ENCODE measurements at regions not wholly inside any gene's neighbourhood (a gene's known extent, or its start where the extent isn't known, plus 50 kb on each side); places are given as distances from the start of the nearest gene placed in this dataset.

DNA sequence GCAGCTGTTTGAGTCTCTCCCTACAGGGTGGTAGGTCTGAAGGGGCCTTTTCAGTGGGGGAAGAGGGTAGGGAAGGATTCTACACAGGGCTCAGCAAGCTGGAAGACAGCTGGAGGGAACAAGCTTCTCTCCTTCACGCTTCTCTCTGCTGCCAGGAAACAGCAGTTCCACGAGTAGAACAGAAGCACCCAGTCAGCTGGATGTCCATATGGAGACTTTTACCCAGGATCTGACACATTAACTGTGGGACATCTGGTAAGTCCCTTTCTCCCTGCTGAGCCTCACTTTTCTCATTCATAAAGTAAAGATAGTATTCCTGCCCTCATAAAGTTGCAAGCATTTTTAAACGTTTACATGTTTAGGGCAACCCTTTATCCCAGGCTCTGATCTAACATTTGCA lies 280.3 kb downstream of the OMA1 start:
- DNase-seq (ENCODE audit: extremely low spot score in 2 of 2): no peak
- H3K36me3 ChIP-seq: no peaks in the 10 kb centered on the region
- H3K4me1 ChIP-seq: no peaks in the 10 kb centered on the region
- H3K4me3 ChIP-seq: no peak overlapping the region
- intact Hi-C loops (cut with DNase I): no loop called here
- H3K9me3 ChIP-seq: no peaks in the 10 kb centered on the region
- TF ChIP-seq POLR2AphosphoS5 (IDR thresholded peaks at IDR 0.05; ENCODE audit: insufficient read depth in 1 of 2, low read depth in 1 of 2): no peak
- TF ChIP-seq, protein P1, sequence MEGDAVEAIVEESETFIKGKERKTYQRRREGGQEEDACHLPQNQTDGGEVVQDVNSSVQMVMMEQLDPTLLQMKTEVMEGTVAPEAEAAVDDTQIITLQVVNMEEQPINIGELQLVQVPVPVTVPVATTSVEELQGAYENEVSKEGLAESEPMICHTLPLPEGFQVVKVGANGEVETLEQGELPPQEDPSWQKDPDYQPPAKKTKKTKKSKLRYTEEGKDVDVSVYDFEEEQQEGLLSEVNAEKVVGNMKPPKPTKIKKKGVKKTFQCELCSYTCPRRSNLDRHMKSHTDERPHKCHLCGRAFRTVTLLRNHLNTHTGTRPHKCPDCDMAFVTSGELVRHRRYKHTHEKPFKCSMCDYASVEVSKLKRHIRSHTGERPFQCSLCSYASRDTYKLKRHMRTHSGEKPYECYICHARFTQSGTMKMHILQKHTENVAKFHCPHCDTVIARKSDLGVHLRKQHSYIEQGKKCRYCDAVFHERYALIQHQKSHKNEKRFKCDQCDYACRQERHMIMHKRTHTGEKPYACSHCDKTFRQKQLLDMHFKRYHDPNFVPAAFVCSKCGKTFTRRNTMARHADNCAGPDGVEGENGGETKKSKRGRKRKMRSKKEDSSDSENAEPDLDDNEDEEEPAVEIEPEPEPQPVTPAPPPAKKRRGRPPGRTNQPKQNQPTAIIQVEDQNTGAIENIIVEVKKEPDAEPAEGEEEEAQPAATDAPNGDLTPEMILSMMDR (IDR thresholded peaks at IDR 0.05): no peak
- TF ChIP-seq POLR2A (IDR thresholded peaks at IDR 0.05): no peak
- H3K27ac ChIP-seq: no peak overlapping the region
- no peaks in the 10 kb centered on the region for H3K27me3 ChIP-seq

DNA sequence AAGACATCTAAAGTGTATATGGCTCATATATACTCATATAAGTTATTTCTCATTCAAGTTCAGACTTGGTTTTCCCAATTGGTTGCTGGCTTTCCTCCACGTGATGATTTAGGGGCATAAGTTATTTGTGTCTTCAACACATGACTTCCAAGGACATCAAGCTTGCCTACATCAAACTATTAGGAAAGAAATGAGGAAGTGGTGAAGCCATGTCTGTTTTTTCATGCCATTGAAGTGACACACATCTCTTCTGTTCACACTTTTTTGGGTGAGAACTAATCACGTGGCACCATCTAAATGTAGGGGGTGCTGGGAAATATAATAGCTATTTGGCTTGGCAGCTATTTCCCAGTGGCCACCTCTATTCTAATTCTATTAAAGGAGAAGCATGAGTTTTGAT lies 282.1 kb downstream of the OMA1 start:
- Histone ChIP-seq H3K27me3 (no peaks in the 10 kb centered on the region), H3K27ac (no peak overlapping the region), H3K4me3 (no peak overlapping the region), H3K36me3 (no peaks in the 10 kb centered on the region), H3K9me3 (no peaks in the 10 kb centered on the region), H3K4me1 (no peaks in the 10 kb centered on the region)
- intact Hi-C loops (cut with DNase I): no loop called here
- TF ChIP-seq POLR2A (IDR thresholded peaks at IDR 0.05): no peak
- TF ChIP-seq, protein P1 (IDR thresholded peaks at IDR 0.05): no peak
- TF ChIP-seq POLR2AphosphoS5 (IDR thresholded peaks at IDR 0.05; ENCODE audit: insufficient read depth in 1 of 2, low read depth in 1 of 2): no peak
- no peak for DNase-seq (ENCODE audit: extremely low spot score in 2 of 2)

DNA sequence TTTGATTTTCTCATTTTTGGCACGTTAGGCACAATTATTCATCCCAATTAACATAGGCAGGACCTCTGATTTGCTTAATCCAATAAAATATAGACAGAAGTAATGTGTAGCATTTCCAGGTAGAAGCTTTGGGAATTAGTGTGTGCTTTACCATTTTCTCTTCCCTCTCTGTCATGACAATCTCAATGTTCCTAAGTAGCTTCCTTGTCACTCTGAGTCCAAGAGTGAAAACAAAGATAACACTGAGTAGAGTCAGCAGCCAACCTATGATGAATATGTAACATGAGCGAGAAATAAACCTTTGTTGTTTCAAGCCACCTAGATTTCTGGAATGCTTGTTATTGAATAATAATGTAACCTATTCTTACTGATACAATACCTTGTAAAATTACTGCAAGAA lies 283.8 kb downstream of the OMA1 start:
- intact Hi-C loops (cut with DNase I): no loop called here
- no peak overlapping the region for H3K4me3 ChIP-seq
- no peak for DNase-seq (ENCODE audit: extremely low spot score in 2 of 2)
- no peaks in the 10 kb centered on the region for H3K4me1 ChIP-seq
- H3K36me3 ChIP-seq: no peaks in the 10 kb centered on the region
- H3K9me3 ChIP-seq: no peaks in the 10 kb centered on the region
- no peak for TF ChIP-seq POLR2A (IDR thresholded peaks at IDR 0.05)
- TF ChIP-seq, protein P1 (IDR thresholded peaks at IDR 0.05): no peak
- TF ChIP-seq POLR2AphosphoS5 (IDR thresholded peaks at IDR 0.05; ENCODE audit: insufficient read depth in 1 of 2, low read depth in 1 of 2): no peak
- H3K27me3 ChIP-seq: no peaks in the 10 kb centered on the region
- H3K27ac ChIP-seq: no peak overlapping the region

DNA sequence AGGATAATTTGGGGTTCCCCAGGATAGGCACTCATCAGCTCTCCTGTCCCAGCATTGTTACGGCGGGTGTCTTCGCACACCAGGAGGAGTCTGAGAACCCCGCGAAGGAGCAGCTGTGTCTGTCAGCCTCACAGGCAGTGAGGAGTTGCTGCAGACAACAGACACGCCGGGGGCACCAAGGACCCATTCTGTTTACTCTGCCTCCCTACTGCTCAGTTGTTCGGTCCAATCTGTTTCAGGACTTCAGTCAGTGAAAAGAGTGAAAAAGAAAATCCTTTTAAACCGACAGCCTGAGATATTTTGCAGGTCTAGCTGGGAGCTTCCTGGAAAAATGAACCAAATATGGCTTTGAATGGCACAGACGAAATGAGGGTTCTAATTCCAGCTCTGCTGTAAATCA lies 288.4 kb downstream of the OMA1 start:
- TF ChIP-seq, protein P1 (IDR thresholded peaks at IDR 0.05): no peak
- no peak for TF ChIP-seq POLR2A (IDR thresholded peaks at IDR 0.05)
- no peak for TF ChIP-seq POLR2AphosphoS5 (IDR thresholded peaks at IDR 0.05; ENCODE audit: insufficient read depth in 1 of 2, low read depth in 1 of 2)
- no peak overlapping the region for H3K4me3 ChIP-seq
- no peaks in the 10 kb centered on the region for H3K4me1 ChIP-seq
- H3K27me3 ChIP-seq: no peaks in the 10 kb centered on the region
- no peaks in the 10 kb centered on the region for H3K36me3 ChIP-seq
- no peak overlapping the region for H3K27ac ChIP-seq
- intact Hi-C loops (cut with DNase I): no loop called here
- no peak for DNase-seq (ENCODE audit: extremely low spot score in 2 of 2)
- no peaks in the 10 kb centered on the region for H3K9me3 ChIP-seq

DNA sequence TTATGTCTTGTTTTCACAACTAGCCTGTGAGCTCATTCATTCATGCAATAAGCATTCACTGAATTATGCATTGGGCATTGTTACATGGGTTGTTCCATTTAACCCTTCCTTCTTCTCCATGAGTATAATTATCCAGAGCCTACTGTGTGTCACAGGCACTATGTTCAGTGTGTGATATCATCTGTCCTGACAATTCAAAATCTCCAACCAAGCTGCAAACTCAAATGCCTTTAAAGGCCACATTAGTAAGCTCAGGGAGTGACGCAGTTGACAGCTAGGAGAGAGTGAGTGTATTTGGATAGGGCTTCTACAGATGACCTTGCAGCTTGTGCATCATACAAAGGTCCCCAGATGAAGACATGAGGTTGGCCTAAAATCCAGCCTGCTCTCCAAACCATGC lies 289.5 kb downstream of the OMA1 start:
- Histone ChIP-seq H3K9me3 (no peaks in the 10 kb centered on the region), H3K36me3 (no peaks in the 10 kb centered on the region), H3K27ac (no peak overlapping the region), H3K4me3 (no peak overlapping the region), H3K4me1 (no peaks in the 10 kb centered on the region), H3K27me3 (no peaks in the 10 kb centered on the region)
- intact Hi-C loops (cut with DNase I): no loop called here
- no peak for TF ChIP-seq POLR2AphosphoS5 (IDR thresholded peaks at IDR 0.05; ENCODE audit: insufficient read depth in 1 of 2, low read depth in 1 of 2)
- TF ChIP-seq, protein P1 (IDR thresholded peaks at IDR 0.05): no peak
- TF ChIP-seq POLR2A (IDR thresholded peaks at IDR 0.05): no peak
- no peak for DNase-seq (ENCODE audit: extremely low spot score in 2 of 2)

All from vagina (tissue), 2 donors.